IgD-negative memory B cell (primary cell): ENCODE measurements at regions not wholly inside any gene's neighbourhood (a gene's known extent, or its start where the extent isn't known, plus 50 kb on each side); places are given as distances from the start of the nearest gene placed in this dataset.
"Not testable (repeated sequence)": the region's sequence is repeated elsewhere in the genome, so short reads cannot be mapped to it uniquely, and the experiment has no call there.

ENCODE experiments used
- H3K27ac Mint-ChIP-seq, 3 donors: one replicate each; pipeline ENCODE4 v1.8.0; 2020 to 2022; ENCODE audit warnings: mild to moderate bottlenecking in 3 of 3, mixed read lengths in 3 of 3, moderate library complexity in 1 of 3
- H3K27me3 Mint-ChIP-seq: one replicate; pipeline ENCODE4 v1.8.0; 2021; ENCODE audit warnings: mixed read lengths
- H3K36me3 Mint-ChIP-seq: one replicate; pipeline ENCODE4 v1.8.0; 2020; ENCODE audit warnings: mild to moderate bottlenecking, mixed read lengths
- H3K4me1 Mint-ChIP-seq, 3 donors: one replicate each; pipeline ENCODE4 v1.8.0; 2020 to 2022; ENCODE audit warnings: mixed read lengths in 3 of 3, mild to moderate bottlenecking in 1 of 3
- H3K4me3 Mint-ChIP-seq, 4 donors: one replicate each; pipeline ENCODE4 v1.8.0; 2020 to 2022; ENCODE audit warnings: mild to moderate bottlenecking in 4 of 4, mixed read lengths in 4 of 4, moderate library complexity in 3 of 4
- H3K9me3 Mint-ChIP-seq, 3 donors: one replicate each; pipeline ENCODE4 v1.8.0; 2020 to 2021; ENCODE audit warnings: mixed read lengths in 3 of 3, mild to moderate bottlenecking in 1 of 3

DNA sequence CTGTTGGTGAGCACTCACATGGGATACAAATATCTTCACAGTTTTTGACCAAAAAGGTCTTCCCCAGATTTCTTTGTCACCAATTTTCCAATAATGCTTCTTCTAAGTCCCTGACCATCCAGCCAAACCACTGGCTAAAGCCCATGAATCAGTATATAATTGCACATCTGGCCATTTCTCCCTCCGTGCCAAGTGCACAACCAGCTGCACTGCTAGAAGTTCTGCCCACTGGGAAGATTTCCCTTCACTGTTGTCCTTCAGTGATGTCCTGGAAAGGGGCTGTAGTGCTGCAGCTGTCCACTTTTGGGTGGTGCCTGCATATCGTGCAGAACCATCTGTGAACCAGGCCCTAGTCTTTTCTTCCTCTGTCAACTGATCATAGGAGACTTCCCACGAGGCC, 609.3 kb downstream of the XPNPEP1 start:
- not testable (repeated sequence) for H3K9me3 Mint-ChIP-seq, H3K27me3 Mint-ChIP-seq, H3K36me3 Mint-ChIP-seq, H3K4me3 Mint-ChIP-seq, H3K4me1 Mint-ChIP-seq, H3K27ac Mint-ChIP-seq

DNA sequence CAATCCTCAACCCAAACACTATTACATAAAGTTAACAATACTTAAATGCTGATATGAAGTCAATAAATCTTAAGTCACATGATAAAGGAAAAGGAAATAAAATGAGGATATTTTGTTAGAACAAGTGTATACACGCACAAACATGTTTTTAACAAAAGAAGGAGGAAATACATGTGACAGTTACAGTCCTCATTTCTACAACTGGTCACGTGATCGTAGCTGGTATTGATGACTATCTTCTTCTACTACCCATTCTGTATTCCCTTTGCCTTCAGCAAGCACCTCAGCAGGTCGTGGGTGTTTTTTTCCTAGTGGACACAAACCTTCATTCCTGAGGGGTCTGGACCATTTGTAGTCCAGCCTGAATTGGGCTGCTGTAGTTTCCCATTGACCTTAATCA, 610.8 kb downstream of the XPNPEP1 start:
- not testable (repeated sequence) for H3K4me3 Mint-ChIP-seq

DNA sequence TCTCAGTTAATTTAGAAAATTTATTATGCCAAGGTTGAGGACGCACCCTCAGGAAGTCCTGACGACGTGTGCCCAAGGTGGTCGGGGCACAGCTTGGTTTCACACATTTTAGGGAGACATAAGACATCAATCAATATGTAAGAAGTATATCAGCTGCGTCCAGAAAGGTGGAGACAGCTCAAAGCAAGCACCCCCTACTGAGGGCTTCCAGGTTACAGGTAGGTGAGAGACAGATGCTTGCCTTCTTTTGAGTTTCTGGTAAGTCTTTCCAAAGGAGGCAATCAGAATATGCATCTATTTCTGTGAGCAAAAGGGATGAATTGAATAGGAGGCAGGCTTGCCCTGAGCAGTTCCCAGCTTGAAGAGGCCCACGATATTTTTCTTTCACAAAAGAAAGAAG, 614.3 kb downstream of the XPNPEP1 start:
- H3K9me3 Mint-ChIP-seq: peaks cover 0 to 4% (median 0%) of the 10 kb centered on the region in 3 donors
- no peaks in the 10 kb centered on the region for H3K36me3 Mint-ChIP-seq
- H3K4me3 Mint-ChIP-seq: no peak overlapping the region
- no peak overlapping the region for H3K27ac Mint-ChIP-seq
- no peaks in the 10 kb centered on the region for H3K4me1 Mint-ChIP-seq
- no peaks in the 10 kb centered on the region for H3K27me3 Mint-ChIP-seq

More for the DNA sequence above, 610.8 kb downstream of the XPNPEP1 start:
- H3K9me3 Mint-ChIP-seq, H3K27ac Mint-ChIP-seq, H3K36me3 Mint-ChIP-seq, H3K4me1 Mint-ChIP-seq, H3K27me3 Mint-ChIP-seq: not testable (repeated sequence)

DNA sequence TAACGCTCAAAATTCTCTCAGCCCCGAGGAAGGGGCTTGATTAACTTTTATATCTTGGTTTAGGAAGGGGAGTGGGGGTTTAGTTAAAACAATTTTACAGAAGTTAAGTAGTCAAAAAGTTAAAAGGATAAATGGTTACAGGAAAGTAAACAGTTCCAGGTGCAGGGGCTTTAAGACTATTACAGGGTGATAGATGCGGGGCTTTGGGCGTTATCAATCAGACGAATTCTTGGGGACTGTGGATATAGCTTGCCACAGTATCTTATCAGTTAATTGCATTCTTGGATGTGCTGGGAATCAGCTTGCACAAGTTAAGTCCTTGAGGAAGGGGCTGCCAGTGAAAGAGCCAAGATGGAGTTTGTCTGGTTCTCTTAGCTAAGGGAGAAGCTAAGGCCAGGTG, 616.2 kb downstream of the XPNPEP1 start:
- H3K4me3 Mint-ChIP-seq, H3K27ac Mint-ChIP-seq, H3K36me3 Mint-ChIP-seq, H3K27me3 Mint-ChIP-seq, H3K9me3 Mint-ChIP-seq, H3K4me1 Mint-ChIP-seq: not testable (repeated sequence)

DNA sequence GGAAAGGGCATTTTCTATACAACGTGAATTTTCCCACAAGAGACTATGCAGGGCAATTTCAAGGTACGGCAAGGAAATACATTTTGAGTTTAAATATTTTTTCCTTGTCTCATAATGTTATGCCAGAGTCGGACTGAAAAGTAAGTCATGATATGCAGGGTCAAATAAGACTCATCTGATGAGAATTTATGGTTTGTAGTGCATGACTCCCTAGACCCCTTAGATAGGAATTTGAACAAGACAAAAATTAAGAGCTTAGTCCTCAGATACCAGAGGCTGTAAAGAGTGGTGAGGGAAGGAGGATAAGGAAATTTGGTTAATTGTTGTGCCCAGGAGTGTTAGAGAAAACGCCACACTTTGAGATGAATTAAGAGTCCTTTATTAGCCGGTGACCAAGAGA, 616.6 kb downstream of the XPNPEP1 start:
- peaks cover 2% of the 10 kb centered on the region for H3K36me3 Mint-ChIP-seq
- no peaks in the 10 kb centered on the region for H3K27me3 Mint-ChIP-seq
- no peaks in the 10 kb centered on the region for H3K4me1 Mint-ChIP-seq
- H3K4me3 Mint-ChIP-seq: no peak overlapping the region
- peaks cover 0 to 7% (median 0%) of the 10 kb centered on the region in 3 donors for H3K9me3 Mint-ChIP-seq
- no peak overlapping the region for H3K27ac Mint-ChIP-seq

DNA sequence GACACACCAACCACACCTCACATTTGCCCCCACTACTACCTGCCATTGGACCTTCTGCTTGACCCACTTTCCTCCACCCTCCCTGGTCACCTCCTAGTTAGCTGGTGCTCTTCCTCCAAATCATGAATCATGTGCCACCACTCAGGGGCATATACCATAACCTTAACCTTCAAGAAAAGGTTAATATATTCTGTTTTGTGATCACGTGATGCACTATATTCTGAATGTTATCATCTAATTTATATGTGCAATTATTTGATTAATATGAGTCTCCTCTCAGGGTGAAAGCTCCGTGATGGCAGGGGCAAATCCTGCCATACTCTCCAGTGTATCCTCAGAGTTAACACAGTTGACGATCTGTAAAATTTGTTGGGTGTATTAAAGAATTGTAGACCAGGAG, 635.5 kb downstream of the XPNPEP1 start:
- peaks cover 0 to 3% (median 0%) of the 10 kb centered on the region in 3 donors for H3K9me3 Mint-ChIP-seq
- no peaks in the 10 kb centered on the region for H3K36me3 Mint-ChIP-seq
- no peaks in the 10 kb centered on the region for H3K4me1 Mint-ChIP-seq
- H3K27ac Mint-ChIP-seq: no peak overlapping the region
- H3K4me3 Mint-ChIP-seq: no peak overlapping the region
- no peaks in the 10 kb centered on the region for H3K27me3 Mint-ChIP-seq

DNA sequence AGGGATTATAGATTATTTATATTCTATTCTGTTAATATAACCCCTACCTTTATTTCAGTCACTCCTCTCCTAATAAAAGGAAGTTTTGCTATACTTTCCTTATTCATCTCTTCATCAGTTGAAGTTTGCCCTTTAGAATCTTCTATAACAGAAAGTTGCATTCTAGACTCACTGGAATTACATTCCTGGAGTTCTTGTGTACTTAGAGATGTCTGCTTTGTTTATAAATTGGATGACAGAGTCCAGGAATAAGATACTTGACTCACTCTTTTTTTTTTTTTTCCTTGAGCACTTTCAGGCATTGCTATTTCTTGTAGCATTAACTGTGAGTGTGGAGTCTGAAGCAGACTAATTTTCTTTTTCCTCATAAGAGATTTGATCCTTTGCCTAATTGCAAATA, 640.8 kb downstream of the XPNPEP1 start:
- Mint-ChIP-seq H3K9me3 (peaks cover 0 to 2% (median 0%) of the 10 kb centered on the region in 3 donors), H3K36me3 (no peaks in the 10 kb centered on the region), H3K4me3 (no peak overlapping the region), H3K27me3 (no peaks in the 10 kb centered on the region), H3K4me1 (no peaks in the 10 kb centered on the region), H3K27ac (no peak overlapping the region)

DNA sequence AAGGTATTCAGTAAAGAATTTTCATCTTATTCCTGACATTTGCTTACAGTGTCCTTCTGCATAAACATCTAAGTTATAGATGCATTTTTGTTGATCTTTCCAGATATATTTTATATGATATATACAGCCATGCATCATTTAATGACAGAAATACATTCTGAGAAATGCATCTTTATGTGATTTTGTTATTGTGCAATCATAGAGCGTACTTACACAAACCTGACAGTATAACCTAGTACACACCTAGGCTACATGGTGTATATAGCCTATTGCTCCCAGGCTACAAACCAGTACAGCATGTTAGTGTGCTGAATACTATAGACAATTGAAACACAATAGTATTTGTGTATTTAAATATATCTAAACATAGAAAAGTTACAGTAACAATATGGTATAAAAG, 642.0 kb downstream of the XPNPEP1 start:
- Mint-ChIP-seq H3K27me3 (no peaks in the 10 kb centered on the region), H3K4me3 (no peak overlapping the region), H3K27ac (no peak overlapping the region), H3K36me3 (no peaks in the 10 kb centered on the region), H3K9me3 (peaks cover 0 to 2% (median 0%) of the 10 kb centered on the region in 3 donors), H3K4me1 (no peaks in the 10 kb centered on the region)

DNA sequence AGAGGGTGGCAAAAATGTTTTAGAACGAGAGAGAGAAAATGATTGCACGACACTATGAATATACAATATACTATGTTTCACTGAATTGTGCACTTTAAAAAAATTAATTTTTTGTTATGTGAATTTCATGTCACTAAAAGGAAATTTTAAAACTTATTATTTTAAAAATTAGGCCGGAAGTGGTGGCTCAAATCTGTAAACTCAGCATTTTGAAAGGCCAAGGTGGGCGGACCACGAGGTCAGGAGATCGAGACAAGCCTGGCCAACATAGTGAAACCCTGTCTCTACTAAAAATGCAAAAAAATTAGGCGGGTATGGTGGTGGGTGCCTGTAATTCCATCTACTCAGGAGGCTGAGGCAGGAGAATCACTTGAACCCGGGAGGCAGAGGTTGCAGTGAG, 642.5 kb downstream of the XPNPEP1 start:
- Mint-ChIP-seq H3K27ac (no peak overlapping the region), H3K36me3 (no peaks in the 10 kb centered on the region), H3K4me1 (no peaks in the 10 kb centered on the region), H3K9me3 (peaks cover 0 to 2% (median 0%) of the 10 kb centered on the region in 3 donors), H3K27me3 (no peaks in the 10 kb centered on the region), H3K4me3 (no peak overlapping the region)

DNA sequence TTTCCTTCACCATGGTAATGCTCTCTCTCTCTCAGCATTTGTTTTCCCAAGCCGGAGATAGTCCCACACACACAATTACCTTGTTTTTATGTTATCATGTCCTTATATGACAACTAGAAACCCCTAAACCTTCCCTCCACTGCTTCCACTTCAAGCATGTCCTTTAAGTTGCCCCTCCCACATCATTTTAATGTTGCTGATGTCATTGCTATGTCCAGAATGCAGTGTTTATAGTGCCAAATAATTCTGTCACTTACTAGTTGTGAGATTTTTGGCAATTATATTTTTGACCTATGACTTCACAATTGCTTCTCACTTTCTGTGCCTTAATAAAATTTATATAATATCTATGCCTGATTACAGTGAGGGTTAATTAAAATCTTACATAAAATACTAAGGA, 645.9 kb downstream of the XPNPEP1 start:
- Mint-ChIP-seq H3K4me3 (no peak overlapping the region), H3K27ac (no peak overlapping the region), H3K36me3 (no peaks in the 10 kb centered on the region), H3K4me1 (no peaks in the 10 kb centered on the region), H3K27me3 (no peaks in the 10 kb centered on the region), H3K9me3 (peaks cover 0 to 2% (median 0%) of the 10 kb centered on the region in 3 donors)

DNA sequence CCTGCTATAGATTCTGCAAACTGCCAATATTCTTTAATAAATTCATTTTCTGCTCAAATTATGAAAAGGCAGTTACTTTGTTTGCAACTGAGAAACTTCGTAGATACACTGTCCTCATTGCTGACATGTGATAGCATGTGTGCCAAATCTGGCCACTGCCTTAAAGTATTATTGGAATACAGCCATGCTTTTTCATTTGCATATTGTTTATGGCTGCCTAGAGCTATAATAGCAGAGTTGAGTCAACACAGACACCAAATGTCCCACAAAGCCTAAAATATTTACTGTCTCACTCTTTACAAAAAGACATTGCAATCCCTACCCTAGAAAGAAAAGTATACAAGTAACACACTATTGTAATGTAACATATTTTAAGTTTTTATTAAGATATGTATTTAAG, 647.4 kb downstream of the XPNPEP1 start:
- Mint-ChIP-seq H3K27me3 (no peaks in the 10 kb centered on the region), H3K9me3 (peaks cover 0 to 2% (median 0%) of the 10 kb centered on the region in 3 donors), H3K36me3 (no peaks in the 10 kb centered on the region), H3K4me1 (no peaks in the 10 kb centered on the region), H3K27ac (no peak overlapping the region), H3K4me3 (no peak overlapping the region)

DNA sequence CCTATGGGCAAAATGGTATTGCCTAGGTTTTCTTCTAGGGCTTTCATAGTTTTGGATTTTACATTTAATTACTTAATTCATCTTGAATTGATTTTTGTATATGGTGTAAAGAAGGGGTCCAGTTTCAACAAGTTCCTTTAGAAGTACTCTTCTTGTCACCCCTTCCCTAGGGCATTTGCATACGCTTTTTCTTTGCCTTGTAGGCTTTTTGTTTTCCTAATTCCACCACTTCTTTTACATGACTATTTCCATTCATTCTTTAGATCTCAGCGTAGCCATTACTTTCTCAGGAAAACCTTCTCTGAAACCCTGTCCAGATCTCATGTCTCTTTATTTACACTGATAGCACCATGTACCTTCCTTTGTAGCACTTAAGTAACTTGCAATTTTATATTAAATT, 648.6 kb downstream of the XPNPEP1 start:
- no peak overlapping the region for H3K4me3 Mint-ChIP-seq
- no peak overlapping the region for H3K27ac Mint-ChIP-seq
- no peaks in the 10 kb centered on the region for H3K27me3 Mint-ChIP-seq
- peaks cover 0 to under 1% (median 0%) of the 10 kb centered on the region in 3 donors for H3K9me3 Mint-ChIP-seq
- H3K4me1 Mint-ChIP-seq: no peaks in the 10 kb centered on the region
- peaks cover 1% of the 10 kb centered on the region for H3K36me3 Mint-ChIP-seq

DNA sequence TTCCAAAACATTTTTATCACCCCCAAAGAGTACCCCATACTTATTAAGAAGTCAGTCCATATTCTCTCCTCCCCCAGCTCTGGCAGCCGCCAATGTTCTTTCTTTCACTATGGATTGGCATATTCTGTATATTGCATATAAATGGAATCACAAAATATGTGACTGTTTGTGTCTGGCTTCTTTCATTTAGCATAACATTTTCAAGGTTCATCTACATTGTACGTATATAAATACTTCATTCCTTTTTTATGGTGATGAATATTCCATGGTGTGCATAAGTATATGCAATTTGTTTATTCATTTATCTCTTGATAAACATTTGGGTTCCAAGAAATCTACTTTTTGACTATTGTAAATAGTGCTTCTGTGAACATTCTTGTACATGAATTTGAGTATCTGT, 653.1 kb downstream of the XPNPEP1 start:
- H3K4me3 Mint-ChIP-seq: no peak overlapping the region
- peaks cover 1 to 3% (median 3%) of the 10 kb centered on the region in 3 donors for H3K9me3 Mint-ChIP-seq
- no peaks in the 10 kb centered on the region for H3K27me3 Mint-ChIP-seq
- peaks cover 0 to 1% (median 0%) of the 10 kb centered on the region in 3 donors for H3K4me1 Mint-ChIP-seq
- no peak overlapping the region for H3K27ac Mint-ChIP-seq
- peaks cover 2% of the 10 kb centered on the region for H3K36me3 Mint-ChIP-seq

DNA sequence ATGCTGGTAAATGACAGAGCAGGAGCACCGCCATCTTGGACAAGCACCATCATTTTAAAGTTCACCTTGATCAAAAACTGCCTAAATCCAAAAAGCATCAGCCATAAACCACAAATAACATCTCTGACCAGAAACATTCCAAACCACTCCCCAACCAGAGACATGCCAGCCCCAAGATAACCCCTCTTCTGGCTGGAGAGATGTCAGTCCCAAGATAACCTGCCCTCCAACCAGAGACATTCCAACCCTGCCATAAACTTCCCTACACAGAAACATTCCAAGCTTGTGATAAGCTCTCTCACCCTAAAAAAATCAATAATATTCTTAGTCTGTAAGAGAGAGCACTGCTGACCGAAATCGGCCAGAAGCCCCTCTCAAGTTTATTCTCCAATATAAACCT, 659.3 kb downstream of the XPNPEP1 start:
- peaks cover 1% of the 10 kb centered on the region for H3K36me3 Mint-ChIP-seq
- H3K27ac Mint-ChIP-seq: no peak overlapping the region
- H3K9me3 Mint-ChIP-seq: peaks cover 4 to 10% (median 6%) of the 10 kb centered on the region in 3 donors
- no peak overlapping the region for H3K4me3 Mint-ChIP-seq
- peaks cover 0 to 1% (median 0%) of the 10 kb centered on the region in 3 donors for H3K4me1 Mint-ChIP-seq
- no peaks in the 10 kb centered on the region for H3K27me3 Mint-ChIP-seq

DNA sequence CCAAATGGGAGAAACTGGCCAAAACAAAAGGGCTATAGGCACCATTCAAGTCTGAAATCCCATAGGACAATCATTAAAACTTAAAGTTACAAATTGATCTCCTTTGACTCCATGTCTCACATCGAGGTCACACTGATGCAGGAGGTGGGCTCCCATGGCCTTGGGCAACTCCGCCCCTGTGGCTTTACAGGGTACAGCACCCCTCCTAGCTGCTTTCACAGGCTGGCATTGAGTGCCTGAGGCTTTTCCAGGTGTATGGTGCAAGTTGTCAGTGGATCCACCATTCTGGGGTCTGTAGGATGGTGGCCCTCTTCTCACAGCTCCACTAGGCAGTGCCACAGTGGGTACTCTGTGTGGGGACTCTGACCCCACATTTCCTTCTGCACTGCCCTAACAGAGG, 662.1 kb downstream of the XPNPEP1 start:
- peaks cover 1% of the 10 kb centered on the region for H3K36me3 Mint-ChIP-seq
- no peak overlapping the region for H3K4me3 Mint-ChIP-seq
- H3K27ac Mint-ChIP-seq: no peak overlapping the region
- peaks cover 2 to 10% (median 6%) of the 10 kb centered on the region in 3 donors for H3K9me3 Mint-ChIP-seq
- H3K27me3 Mint-ChIP-seq: no peaks in the 10 kb centered on the region
- H3K4me1 Mint-ChIP-seq: peaks cover 0 to 1% (median 0%) of the 10 kb centered on the region in 3 donors

DNA sequence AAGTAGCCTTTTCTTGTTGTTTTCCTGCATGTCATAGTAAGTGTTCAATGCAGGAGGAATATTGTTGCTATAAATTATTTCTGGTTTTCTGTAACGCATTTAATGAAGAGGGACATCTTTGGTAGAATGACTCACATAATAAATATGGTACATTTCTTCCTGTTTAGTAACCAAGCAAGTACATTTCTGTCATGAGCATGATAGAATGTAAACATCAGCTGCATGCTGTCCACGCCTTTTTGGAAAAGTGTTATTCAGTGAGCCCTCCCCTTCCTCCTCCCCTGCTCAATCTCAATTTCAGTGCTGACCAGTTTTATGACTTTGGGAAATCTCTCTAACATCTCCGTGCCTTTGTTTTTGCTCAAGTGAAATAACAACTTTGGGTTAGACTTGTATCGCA, 664.0 kb downstream of the XPNPEP1 start:
- H3K27ac Mint-ChIP-seq: no peak overlapping the region
- no peaks in the 10 kb centered on the region for H3K27me3 Mint-ChIP-seq
- H3K36me3 Mint-ChIP-seq: peaks cover 1% of the 10 kb centered on the region
- H3K4me3 Mint-ChIP-seq: no peak overlapping the region
- peaks cover 2 to 10% (median 3%) of the 10 kb centered on the region in 3 donors for H3K9me3 Mint-ChIP-seq
- H3K4me1 Mint-ChIP-seq: no peaks in the 10 kb centered on the region

DNA sequence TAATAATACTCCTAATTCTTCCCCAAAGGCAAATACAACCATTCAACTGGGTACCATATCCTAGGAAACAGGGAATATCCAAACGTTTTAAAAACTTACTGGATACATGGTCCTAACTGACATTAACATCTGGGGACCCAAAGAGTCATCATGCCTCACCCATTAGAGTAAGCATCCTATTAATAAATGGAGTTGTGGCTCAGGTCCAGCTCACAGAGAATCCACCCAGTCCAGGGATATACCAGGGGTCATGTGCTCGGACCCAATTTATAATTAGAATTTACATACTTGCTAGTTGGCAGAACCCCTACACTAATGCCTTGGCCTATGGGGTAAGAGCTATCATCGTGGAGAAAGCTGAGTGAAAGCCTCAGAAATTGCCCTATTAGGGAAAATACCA, 670.0 kb downstream of the XPNPEP1 start:
- H3K9me3 Mint-ChIP-seq: peaks cover 0 to 9% (median 1%) of the 10 kb centered on the region in 3 donors
- no peaks in the 10 kb centered on the region for H3K36me3 Mint-ChIP-seq
- H3K27ac Mint-ChIP-seq: no peak overlapping the region
- no peak overlapping the region for H3K4me3 Mint-ChIP-seq
- no peaks in the 10 kb centered on the region for H3K4me1 Mint-ChIP-seq
- no peaks in the 10 kb centered on the region for H3K27me3 Mint-ChIP-seq
